SU-DHL-6 (cell line): ENCODE measurements at regions not wholly inside any gene's neighbourhood (a gene's known extent, or its start where the extent isn't known, plus 50 kb on each side); places are given as distances from the start of the nearest gene placed in this dataset.

Experiments
- EZH2phosphoT487 ChIP-seq: fragments of 200-600 bp; sonication (generic), shearing (Covaris generic); conservative IDR thresholded peaks from 2 replicates; pipeline ENCODE4 v1.6.1; 2018; ENCODE audit warnings: mild to moderate bottlenecking, antibody characterized with exemption, low read length, moderate library complexity, mixed read lengths
- TF ChIP-seq, protein P1 (sequence below): fragments of 200-600 bp; sonication (generic); IDR thresholded peaks from one replicate; pipeline ENCODE4 v1.5.1; 2017; ENCODE audit warnings: antibody characterized with exemption, mild to moderate bottlenecking, low read length, moderate library complexity; ENCODE audit not compliant: insufficient read depth, poor library complexity, severe bottlenecking

DNA sequence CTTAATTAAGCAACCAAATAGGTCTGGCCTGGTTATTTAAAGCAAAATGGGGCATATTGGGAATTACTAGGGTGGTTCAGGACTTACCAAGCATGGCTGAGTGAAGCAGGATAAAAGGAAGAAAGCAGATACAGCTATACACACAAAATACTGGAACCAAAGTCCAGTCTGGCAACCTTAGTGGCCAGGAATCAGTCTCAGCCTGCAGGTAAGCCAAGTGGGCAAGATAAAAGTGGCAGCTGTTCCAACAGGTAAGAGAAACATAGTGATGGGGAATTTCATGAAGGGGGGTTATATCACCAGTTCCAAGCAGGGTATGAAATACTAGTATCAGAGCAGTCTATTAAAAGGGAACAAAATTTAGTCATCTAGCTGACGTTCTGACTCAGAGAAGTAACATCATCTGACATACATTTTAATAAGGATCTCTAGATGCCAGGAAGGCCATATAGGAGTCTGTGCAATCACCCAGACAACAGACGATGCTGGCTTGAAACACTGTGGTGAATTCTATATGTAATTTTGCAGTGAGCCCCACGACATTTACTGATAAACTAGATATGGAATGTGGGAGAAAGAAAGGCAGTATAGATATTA is 292.1 kb upstream of the HSF2 start:
- TF ChIP-seq, protein P1, sequence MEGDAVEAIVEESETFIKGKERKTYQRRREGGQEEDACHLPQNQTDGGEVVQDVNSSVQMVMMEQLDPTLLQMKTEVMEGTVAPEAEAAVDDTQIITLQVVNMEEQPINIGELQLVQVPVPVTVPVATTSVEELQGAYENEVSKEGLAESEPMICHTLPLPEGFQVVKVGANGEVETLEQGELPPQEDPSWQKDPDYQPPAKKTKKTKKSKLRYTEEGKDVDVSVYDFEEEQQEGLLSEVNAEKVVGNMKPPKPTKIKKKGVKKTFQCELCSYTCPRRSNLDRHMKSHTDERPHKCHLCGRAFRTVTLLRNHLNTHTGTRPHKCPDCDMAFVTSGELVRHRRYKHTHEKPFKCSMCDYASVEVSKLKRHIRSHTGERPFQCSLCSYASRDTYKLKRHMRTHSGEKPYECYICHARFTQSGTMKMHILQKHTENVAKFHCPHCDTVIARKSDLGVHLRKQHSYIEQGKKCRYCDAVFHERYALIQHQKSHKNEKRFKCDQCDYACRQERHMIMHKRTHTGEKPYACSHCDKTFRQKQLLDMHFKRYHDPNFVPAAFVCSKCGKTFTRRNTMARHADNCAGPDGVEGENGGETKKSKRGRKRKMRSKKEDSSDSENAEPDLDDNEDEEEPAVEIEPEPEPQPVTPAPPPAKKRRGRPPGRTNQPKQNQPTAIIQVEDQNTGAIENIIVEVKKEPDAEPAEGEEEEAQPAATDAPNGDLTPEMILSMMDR: no peak
- TF ChIP-seq EZH2phosphoT487: no peak
